HCT116 (cell line): ENCODE measurements at regions not wholly inside any gene's neighbourhood (a gene's known extent, or its start where the extent isn't known, plus 50 kb on each side); places are given as distances from the start of the nearest gene placed in this dataset.

ENCODE experiments used
- ATAC-seq: fragments of 200-7000 bp; cut with Tn5 transposase; 2 replicates; pipeline ENCODE4 v1.9.1; 2020; ENCODE audit warnings: mild to moderate bottlenecking, moderate library complexity
- BruUV-seq: library from RNA; stranded (reverse); fragments of 400-500 nt; replicated peaks from 2 replicates; lab custom pipeline; 2021; lab: Mats Ljungman, UMichigan
- CTCF ChIA-PET: fragments of 300-600 bp; sonication (Branson Sonifier 250); formaldehyde crosslinking; loops from one replicate; lab custom pipeline; 2021; ENCODE audit warnings: antibody characterized with exemption; lab: Charles Lee
- POLR2A ChIA-PET: fragments of 300-600, 350-600 bp; sonication (Branson Sonifier 250); formaldehyde crosslinking; loops from one replicate; lab custom pipeline; 2021; ENCODE audit warnings: antibody characterized with exemption; lab: Charles Lee
- RAD21 ChIA-PET, 2 experiments: fragments of 300-600 bp; sonication (Branson Sonifier 250); formaldehyde crosslinking; loops; one replicate each; lab custom pipeline; 2023; ENCODE audit warnings: low total read pairs in 2 of 2; ENCODE audit not compliant: uncharacterized antibody in 2 of 2, unreplicated experiment in 2 of 2, low non-redundant PET in 1 of 2; lab: Charles Lee
- DNase-seq: peaks from one replicate; pipeline ENCODE4 v3.0.0-alpha.2; 2010; ENCODE audit warnings: low read depth, low spot score
- H2AFZ ChIP-seq: fragments of 200-600 bp; shearing (Covaris generic), sonication (generic); 2 replicates; pipeline ENCODE4 v1.6.1; 2017; ENCODE audit warnings: low read depth, mixed run types, mixed read lengths, antibody characterized with exemption, low read length; ENCODE audit not compliant: poor library complexity, severe bottlenecking
- H3K27ac ChIP-seq: 2 replicates; pipeline ENCODE4 v1.5.1; 2012; ENCODE audit warnings: low read depth, low read length
- H3K27me3 ChIP-seq: fragments of 200-600 bp; sonication (generic); 2 replicates; pipeline ENCODE4 v1.6.1; 2016; ENCODE audit warnings: mixed run types, low read length, mixed read lengths; ENCODE audit not compliant: insufficient read depth
- H3K36me3 ChIP-seq, 2 experiments: fragments of 200-500 bp in 1 of 2; fragments of 200-600 bp in 1 of 2; sonication (Bioruptor generic) in 1 of 2; sonication (generic) in 1 of 2; 2 replicates each; pipeline versions ENCODE4 v1.5.1 to v1.6.1; 2014 to 2016; ENCODE audit warnings: low read length in 2 of 2, inconsistent platforms in 1 of 2, mixed read lengths in 1 of 2, mixed run types in 1 of 2; ENCODE audit not compliant: insufficient read depth in 2 of 2, control insufficient read depth in 1 of 2
- H3K4me1 ChIP-seq, 2 experiments: fragments of 200-600 bp in 1 of 2; sonication (generic) in 1 of 2; 2 replicates each; pipeline versions ENCODE4 v1.5.1 to v1.6.1; 2012 to 2017; ENCODE audit warnings: low read length in 2 of 2, inconsistent platforms in 1 of 2, mild to moderate bottlenecking in 1 of 2, mixed read lengths in 1 of 2, mixed run types in 1 of 2, moderate library complexity in 1 of 2; ENCODE audit not compliant: insufficient read depth in 2 of 2, control insufficient read depth in 1 of 2
- H3K4me2 ChIP-seq: fragments of 200-600 bp; sonication (generic); 2 replicates; pipeline ENCODE4 v1.6.1; 2017; ENCODE audit warnings: mixed run types, low read length, mixed read lengths
- H3K4me3 ChIP-seq, 2 experiments: fragments of 200-600 bp in 1 of 2; sonication (generic) in 1 of 2; replicated peaks in 1 of 2; 2 replicates each; pipeline ENCODE4 v1.5.1; 2011 to 2016; ENCODE audit warnings: low read length in 2 of 2, control low read depth in 1 of 2, low read depth in 1 of 2, mild to moderate bottlenecking in 1 of 2, mixed read lengths in 1 of 2, mixed run types in 1 of 2
- H3K79me2 ChIP-seq: fragments of 200-600 bp; sonication (generic); 2 replicates; pipeline ENCODE4 v1.6.1; 2017; ENCODE audit warnings: mild to moderate bottlenecking, mixed run types, low read length, moderate library complexity, mixed read lengths; ENCODE audit not compliant: insufficient read depth
- H3K9ac ChIP-seq: fragments of 200-600 bp; sonication (generic); 2 replicates; pipeline ENCODE4 v1.6.1; 2016; ENCODE audit warnings: low read length, mixed read lengths
- H3K9me2 ChIP-seq: fragments of 200-600 bp; sonication (generic), shearing (Covaris generic); 2 replicates; pipeline ENCODE4 v1.6.1; 2017; ENCODE audit warnings: mixed run types, mild to moderate bottlenecking, moderate library complexity; ENCODE audit not compliant: insufficient read depth
- H3K9me3 ChIP-seq, 2 experiments: fragments of 200-500 bp in 1 of 2; fragments of 200-600 bp in 1 of 2; sonication (Bioruptor generic) in 1 of 2; sonication (generic) in 1 of 2; 2 replicates each; pipeline ENCODE4 v1.6.1; 2014 to 2017; ENCODE audit warnings: low read length in 2 of 2, mixed read lengths in 2 of 2, inconsistent platforms in 1 of 2, low read depth in 1 of 2, mild to moderate bottlenecking in 1 of 2, mixed run types in 1 of 2, moderate library complexity in 1 of 2; ENCODE audit not compliant: control insufficient read depth in 1 of 2, insufficient read depth in 1 of 2
- H4K20me1 ChIP-seq: fragments of 200-600 bp; sonication (generic), shearing (Covaris generic); 2 replicates; pipeline ENCODE4 v1.6.1; 2017; ENCODE audit warnings: mixed run types, mild to moderate bottlenecking, moderate library complexity; ENCODE audit not compliant: insufficient read depth
- EZH2phosphoT487 ChIP-seq: fragments of 200-600 bp; IDR thresholded peaks from 2 replicates; pipeline ENCODE4 v1.6.1; 2018; ENCODE audit warnings: antibody characterized with exemption, borderline replicate concordance
- FOSL1 ChIP-seq: IDR thresholded peaks from 2 replicates; pipeline ENCODE4 v1.6.1; 2012; ENCODE audit warnings: low read depth
- JUND ChIP-seq: IDR thresholded peaks from 2 replicates; pipeline ENCODE4 v1.6.1; 2012
- POLR2A ChIP-seq: IDR thresholded peaks from 2 replicates; pipeline ENCODE4 v1.7.0; 2011; ENCODE audit warnings: borderline replicate concordance; ENCODE audit not compliant: insufficient read depth, insufficient read length; ENCODE audit errors: extremely low read depth
- POLR2AphosphoS5 ChIP-seq: IDR thresholded peaks from 2 replicates; pipeline ENCODE4 v1.6.1; 2011; ENCODE audit warnings: mild to moderate bottlenecking, low read depth, low read length, moderate library complexity
- RAD21 ChIP-seq: IDR thresholded peaks from 2 replicates; pipeline ENCODE4 v1.6.1; 2012; ENCODE audit warnings: low read depth, mild to moderate bottlenecking
- SIN3A ChIP-seq: IDR thresholded peaks from 2 replicates; pipeline ENCODE4 v1.6.1; 2012; ENCODE audit warnings: low read depth
- SP1 ChIP-seq: IDR thresholded peaks from 2 replicates; pipeline ENCODE4 v1.6.1; 2012; ENCODE audit warnings: low read depth
- intact Hi-C: fragments of 100-400 bp; cut with micrococcal nuclease; formaldehyde crosslinking; loops from 2 replicates; pipeline ENCODE4 v1.10.0; 2022

DNA sequence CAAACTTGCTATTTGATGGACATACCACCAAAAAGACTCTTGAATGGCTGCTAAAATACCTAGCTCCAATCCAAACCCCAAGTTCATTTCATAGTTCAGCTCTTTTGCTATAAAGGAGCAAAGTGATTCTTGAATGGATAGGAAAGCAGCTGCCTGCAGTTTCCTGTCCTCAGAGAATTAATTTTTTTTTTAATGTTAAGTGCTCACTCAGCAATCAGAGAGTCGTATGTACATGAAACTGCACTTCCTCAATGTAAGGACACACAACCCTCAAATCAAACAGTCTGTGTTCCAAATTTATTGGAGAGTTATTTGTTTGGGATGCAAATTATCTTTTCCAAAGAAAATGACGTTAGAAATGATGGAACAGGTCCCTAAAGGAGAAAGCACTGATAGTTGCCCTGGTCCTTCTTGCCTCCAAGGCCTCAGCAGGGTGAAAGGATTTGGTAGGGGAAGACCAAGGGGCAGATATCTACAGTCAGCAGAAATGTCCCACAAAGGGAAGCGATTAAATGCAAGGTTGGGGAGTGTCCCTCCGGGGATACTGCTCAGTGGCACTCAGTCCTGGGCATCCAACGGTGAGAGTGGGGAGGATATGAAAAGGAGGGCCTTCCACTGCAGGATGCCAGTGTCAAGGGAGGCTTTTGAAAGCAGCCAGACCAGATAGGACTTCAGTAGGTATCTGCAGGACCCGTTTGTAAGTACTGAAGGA, 67.2 kb upstream of the RASGEF1B start:
- Histone ChIP-seq H3K79me2 (no peaks in the 10 kb centered on the region), H3K36me3 (no peaks in the 10 kb centered on the region), H3K4me2 (no peak overlapping the region), H2AFZ (no peak overlapping the region), H3K4me1 (no peaks in the 10 kb centered on the region), H3K4me3 (no peak overlapping the region), H3K27me3 (no peaks in the 10 kb centered on the region; the same call in 1 of the 2 replicates), H3K9me3 (no peaks in the 10 kb centered on the region), H4K20me1 (no peaks in the 10 kb centered on the region), H3K9me2 (no peaks in the 10 kb centered on the region), H3K27ac (no peak overlapping the region), H3K9ac (no peak overlapping the region)
- intact Hi-C loops, result no loop called here
- ChIA-PET RAD21 (no interaction called here), CTCF (no interaction called here), POLR2A (no interaction called here)
- no TSS peak for BruUV-seq
- no peak for ATAC-seq
- TF ChIP-seq SIN3A, result no peak
- no peak for TF ChIP-seq RAD21
- no peak for DNase-seq

DNA sequence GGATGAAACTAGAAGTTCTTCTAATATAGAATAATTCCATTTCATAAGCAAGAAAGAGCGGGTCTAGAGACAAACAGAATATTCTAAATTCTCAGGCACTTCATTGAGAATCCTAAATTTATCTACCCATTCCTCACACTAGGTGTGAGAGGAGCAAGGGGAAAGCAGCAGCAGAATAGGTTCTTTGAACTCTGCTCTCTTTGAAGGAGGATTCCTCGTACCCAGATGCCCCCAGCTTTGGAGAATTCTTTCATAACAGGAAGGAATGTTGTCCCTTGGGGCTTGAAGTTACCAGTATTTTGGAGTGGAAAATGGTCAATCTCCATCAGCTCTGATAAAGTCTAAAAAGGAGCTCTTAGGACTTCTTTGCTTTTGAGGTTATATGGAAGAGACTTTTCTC, 59.7 kb upstream of the RASGEF1B start:
- no peaks in the 10 kb centered on the region for H3K9me3 ChIP-seq
- no peak overlapping the region for H3K27ac ChIP-seq
- intact Hi-C loops, result no loop called here
- no peak for DNase-seq
- ChIA-PET POLR2A (no interaction called here), RAD21 (no interaction called here), CTCF (no interaction called here)
- no peak overlapping the region for H3K9ac ChIP-seq
- no peaks in the 10 kb centered on the region for H3K4me1 ChIP-seq
- no peaks in the 10 kb centered on the region for H3K9me2 ChIP-seq
- H2AFZ ChIP-seq, result no peak overlapping the region
- H3K4me2 ChIP-seq, result no peak overlapping the region
- H3K4me3 ChIP-seq, result no peak overlapping the region
- no peaks in the 10 kb centered on the region for H4K20me1 ChIP-seq
- no peaks in the 10 kb centered on the region for H3K36me3 ChIP-seq
- BruUV-seq, result no TSS peak
- peaks cover 28% of the 10 kb centered on the region for H3K27me3 ChIP-seq
- ATAC-seq, result no peak
- TF ChIP-seq POLR2AphosphoS5 (no peak), FOSL1 (no peak), JUND (no peak), POLR2A (no peak), EZH2phosphoT487 (no peak), SP1 (no peak)
- no peaks in the 10 kb centered on the region for H3K79me2 ChIP-seq
